Breast epithelium (tissue), 3 donors: ENCODE measurements at regions not wholly inside any gene's neighbourhood (a gene's known extent, or its start where the extent isn't known, plus 50 kb on each side); places are given as distances from the start of the nearest gene placed in this dataset.

Experiments
- POLR2A ChIP-seq: fragments of 450-650 bp; IDR thresholded peaks from one replicate; pipeline ENCODE4 v1.6.1; 2016; ENCODE audit warnings: antibody characterized with exemption, mild to moderate bottlenecking, moderate library complexity
- POLR2AphosphoS5 ChIP-seq, 3 donors: sonication (generic); formaldehyde crosslinking; IDR thresholded peaks; one replicate each; pipeline ENCODE4 v1.6.1; 2017; ENCODE audit warnings: antibody characterized with exemption in 3 of 3
- TF ChIP-seq, protein P1 (sequence below), 3 donors: fragments of 450-650 bp; IDR thresholded peaks; one replicate each; pipeline ENCODE4 v1.5.1; 2016 to 2017; ENCODE audit warnings: antibody characterized with exemption in 3 of 3, mild to moderate bottlenecking in 3 of 3, moderate library complexity in 3 of 3

DNA sequence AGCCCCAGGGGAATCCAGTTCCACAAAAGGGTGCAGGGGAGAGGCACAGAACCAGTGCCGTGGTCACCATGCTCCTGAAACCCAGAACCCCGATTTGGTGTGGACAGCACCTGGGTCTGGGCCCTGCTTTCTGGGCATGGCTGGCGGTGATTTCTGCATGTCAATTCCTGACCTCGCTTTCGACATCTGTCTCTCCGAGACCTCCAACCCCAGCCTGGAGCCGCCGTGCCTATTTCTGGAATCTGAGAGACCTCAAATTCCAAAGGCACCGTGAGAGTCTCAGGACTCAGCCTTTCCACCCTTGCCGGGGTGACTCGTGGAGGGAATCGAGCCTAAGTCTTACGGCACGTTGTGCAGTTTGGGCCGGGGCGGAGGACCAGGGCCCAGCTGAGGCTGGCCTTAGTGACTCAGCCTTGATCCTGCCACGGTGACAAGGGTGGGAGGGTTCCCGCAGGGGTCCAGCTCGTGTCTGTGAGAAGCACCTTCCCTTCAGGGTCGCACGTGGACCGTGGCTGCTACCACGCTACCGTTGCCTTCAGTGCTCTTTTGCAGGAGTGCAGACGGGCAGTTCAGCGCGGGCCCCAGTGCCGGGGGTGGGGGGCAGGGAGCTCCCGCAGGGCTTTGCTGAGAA lies 133.7 kb downstream of the PXDC1 start:
- TF ChIP-seq, protein P1, sequence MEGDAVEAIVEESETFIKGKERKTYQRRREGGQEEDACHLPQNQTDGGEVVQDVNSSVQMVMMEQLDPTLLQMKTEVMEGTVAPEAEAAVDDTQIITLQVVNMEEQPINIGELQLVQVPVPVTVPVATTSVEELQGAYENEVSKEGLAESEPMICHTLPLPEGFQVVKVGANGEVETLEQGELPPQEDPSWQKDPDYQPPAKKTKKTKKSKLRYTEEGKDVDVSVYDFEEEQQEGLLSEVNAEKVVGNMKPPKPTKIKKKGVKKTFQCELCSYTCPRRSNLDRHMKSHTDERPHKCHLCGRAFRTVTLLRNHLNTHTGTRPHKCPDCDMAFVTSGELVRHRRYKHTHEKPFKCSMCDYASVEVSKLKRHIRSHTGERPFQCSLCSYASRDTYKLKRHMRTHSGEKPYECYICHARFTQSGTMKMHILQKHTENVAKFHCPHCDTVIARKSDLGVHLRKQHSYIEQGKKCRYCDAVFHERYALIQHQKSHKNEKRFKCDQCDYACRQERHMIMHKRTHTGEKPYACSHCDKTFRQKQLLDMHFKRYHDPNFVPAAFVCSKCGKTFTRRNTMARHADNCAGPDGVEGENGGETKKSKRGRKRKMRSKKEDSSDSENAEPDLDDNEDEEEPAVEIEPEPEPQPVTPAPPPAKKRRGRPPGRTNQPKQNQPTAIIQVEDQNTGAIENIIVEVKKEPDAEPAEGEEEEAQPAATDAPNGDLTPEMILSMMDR (IDR thresholded peaks at IDR 0.05), result no peak
- no peak for TF ChIP-seq POLR2AphosphoS5 (IDR thresholded peaks at IDR 0.05)
- no peak for TF ChIP-seq POLR2A
